GM13977 (cell line): ENCODE measurements at regions not wholly inside any gene's neighbourhood (a gene's known extent, or its start where the extent isn't known, plus 50 kb on each side); places are given as distances from the start of the nearest gene placed in this dataset.

ENCODE experiments used
- DNase-seq: peaks from one replicate; pipeline ENCODE4 v3.0.0; 2012; ENCODE audit warnings: low spot score
- in situ Hi-C: fragments of 300-500 bp; cut with MboI; formaldehyde crosslinking; loops from one replicate; pipeline ENCODE4 v1.12.0; 2022; ENCODE audit warnings: low sequenced_read_pairs, low pct_unique_long_range_greater_than_20kb, mixed read lengths, inconsistent platforms; ENCODE audit not compliant: unreplicated experiment
- TF ChIP-seq, protein P1 (sequence below): IDR thresholded peaks from 2 replicates; pipeline ENCODE4 v1.5.1; 2012; ENCODE audit warnings: mild to moderate bottlenecking, control low read depth; ENCODE audit not compliant: insufficient read depth; ENCODE audit errors: extremely low read depth, missing control alignments

DNA sequence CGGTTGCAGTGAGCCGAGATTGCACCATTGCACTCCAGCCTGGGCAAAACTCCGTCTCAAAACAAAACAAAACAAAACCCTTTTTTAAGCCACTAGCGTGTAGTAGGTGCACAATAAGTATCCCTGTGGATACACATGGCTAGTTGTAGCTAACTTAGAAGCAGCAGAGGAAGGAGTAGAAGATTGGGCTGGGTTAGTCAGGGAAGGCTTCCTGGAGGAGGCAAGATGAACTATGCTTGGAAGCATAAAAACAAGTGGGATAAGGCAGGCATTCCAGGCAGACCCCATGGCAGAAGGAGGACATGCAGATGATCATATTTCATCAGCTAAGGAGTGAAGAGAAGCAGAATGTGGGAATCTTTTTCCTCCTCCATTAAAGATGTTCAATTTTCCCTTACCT lies 83.4 kb downstream of the IRX5 start:
- in situ Hi-C loops: no loop called here
- TF ChIP-seq, protein P1, sequence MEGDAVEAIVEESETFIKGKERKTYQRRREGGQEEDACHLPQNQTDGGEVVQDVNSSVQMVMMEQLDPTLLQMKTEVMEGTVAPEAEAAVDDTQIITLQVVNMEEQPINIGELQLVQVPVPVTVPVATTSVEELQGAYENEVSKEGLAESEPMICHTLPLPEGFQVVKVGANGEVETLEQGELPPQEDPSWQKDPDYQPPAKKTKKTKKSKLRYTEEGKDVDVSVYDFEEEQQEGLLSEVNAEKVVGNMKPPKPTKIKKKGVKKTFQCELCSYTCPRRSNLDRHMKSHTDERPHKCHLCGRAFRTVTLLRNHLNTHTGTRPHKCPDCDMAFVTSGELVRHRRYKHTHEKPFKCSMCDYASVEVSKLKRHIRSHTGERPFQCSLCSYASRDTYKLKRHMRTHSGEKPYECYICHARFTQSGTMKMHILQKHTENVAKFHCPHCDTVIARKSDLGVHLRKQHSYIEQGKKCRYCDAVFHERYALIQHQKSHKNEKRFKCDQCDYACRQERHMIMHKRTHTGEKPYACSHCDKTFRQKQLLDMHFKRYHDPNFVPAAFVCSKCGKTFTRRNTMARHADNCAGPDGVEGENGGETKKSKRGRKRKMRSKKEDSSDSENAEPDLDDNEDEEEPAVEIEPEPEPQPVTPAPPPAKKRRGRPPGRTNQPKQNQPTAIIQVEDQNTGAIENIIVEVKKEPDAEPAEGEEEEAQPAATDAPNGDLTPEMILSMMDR: no peak
- no peak for DNase-seq

DNA sequence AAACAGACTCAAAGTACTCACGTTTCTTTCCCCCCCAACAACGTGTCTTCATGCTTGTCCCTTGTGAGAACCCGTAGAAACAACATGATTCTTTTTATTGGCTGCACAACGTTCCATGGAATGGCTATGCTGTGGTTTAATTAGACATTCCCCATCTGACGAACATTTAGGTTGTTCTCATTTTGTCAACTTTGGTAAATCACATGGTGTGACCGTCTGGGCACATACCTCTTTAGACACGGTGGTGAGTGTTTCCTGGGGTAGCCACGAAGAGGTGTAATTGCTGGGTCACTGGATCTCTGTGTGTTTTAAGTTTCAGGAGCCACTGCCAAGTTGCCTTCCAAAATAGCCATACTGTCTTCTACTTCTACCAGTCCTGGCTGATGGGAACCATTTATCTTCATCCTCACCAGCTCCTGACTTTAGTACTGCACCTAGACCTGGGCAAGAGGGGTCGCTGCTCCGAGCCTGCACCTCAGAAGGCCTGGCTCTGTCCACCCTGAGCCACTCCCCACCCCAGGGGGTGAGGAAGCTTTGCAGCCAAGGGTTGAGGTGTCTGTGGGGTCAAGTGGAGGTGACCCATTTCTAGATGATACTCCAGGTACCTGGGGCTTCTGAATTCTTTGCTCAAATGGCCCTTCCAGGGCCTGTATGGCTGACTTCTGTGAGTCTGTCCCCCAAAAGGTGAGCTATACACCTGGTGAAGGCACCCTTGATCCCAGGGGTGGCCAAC lies 84.7 kb downstream of the IRX5 start:
- DNase-seq: no peak
- TF ChIP-seq, protein P1: no peak
- in situ Hi-C loops: no loop called here

DNA sequence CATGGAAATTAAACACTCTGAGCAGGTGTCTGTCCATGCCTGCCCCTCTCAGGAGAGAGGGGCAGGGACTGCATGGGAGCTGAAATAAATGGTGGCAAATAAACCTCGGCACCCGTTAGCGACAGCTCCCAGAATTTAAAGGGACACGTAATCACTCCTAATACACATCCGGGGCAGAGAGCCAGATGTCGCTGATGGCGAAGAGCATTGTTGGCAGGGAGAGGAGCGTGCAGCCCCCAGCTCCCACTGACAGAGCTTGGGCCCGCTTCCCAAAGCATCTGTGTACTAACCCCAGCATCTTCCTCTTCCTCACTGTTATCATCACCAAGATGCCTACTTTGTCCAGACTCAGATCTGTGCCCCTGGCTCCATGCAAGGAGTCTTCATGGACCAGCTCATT lies 85.8 kb downstream of the IRX5 start:
- in situ Hi-C loops: no loop called here
- TF ChIP-seq, protein P1: no peak
- no peak for DNase-seq

DNA sequence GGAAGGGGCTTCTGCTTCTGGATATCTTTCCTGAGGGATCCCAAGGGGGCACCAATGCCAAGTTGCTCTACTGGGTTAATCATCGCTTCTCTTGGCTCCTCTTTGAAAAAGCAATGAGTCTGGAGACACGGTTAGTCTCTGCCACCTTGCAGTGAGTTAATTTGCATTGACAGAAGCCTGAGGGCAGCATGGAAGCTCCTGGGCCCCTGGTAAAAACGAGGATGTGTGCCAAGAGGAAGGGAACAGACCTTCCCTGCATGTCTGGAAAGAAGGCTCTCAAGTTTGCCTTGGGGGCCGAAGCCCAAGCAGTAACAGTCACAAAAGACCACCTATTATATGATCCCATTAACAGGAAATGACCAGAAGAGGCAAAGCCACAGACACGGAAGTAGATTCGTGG lies 86.7 kb downstream of the IRX5 start:
- in situ Hi-C loops: no loop called here
- no peak for DNase-seq
- TF ChIP-seq, protein P1: no peak

DNA sequence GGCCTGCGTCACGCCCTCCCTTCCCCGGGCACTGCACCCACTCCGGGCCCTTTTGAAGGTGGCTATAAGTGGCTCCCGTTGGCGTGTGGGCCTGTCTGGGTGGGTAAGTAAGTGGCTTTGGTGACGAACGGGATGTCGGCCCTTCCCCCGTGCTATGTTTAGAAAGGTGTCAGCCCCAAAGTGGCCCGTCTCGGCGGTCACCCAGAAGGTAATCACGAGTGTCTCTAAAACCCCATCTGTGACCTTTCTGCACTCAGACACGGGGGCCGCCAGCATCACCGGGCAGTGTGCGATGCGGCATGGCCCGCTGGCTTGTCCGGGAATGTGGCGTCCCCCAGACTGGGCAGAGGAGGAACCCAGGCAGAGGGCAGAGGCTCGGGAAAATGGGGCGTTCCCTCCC lies 88.2 kb downstream of the IRX5 start:
- TF ChIP-seq, protein P1: no peak
- in situ Hi-C loops: no loop called here
- no peak for DNase-seq

DNA sequence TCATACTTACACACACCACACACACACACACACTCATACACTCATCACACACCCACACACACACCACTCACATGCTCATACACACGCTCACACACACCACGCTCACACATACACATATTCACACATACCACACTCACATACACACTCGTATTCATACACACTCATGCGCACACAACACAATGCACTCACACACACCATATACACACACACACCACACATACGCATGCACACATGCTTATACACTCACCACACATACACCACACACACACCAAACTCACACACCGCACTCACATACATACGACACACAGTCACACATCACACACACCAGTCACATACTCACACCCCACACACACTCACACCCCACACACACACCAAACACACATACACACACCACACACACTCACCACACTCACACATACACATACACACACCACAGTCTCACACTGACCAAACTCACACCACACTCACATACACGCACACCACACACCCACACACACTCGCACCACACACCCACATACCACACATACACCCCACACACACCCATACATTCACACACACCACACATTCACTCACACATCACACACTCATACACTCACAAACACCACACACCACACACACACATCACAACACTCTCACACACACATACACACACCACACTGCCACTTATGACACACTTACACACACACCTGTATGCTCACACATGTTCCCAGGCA lies 88.9 kb downstream of the IRX5 start:
- DNase-seq: no peak
- TF ChIP-seq, protein P1: no peak
- in situ Hi-C loops: no loop called here
